NCI-H1048 (cell line): ENCODE measurements at regions not wholly inside any gene's neighbourhood (a gene's known extent, or its start where the extent isn't known, plus 50 kb on each side); places are given as distances from the start of the nearest gene placed in this dataset.

Experiments
- DNase-seq: peaks from one replicate; lab custom pipeline; 2025; lab: John Stamatoyannopoulos, UW

DNA sequence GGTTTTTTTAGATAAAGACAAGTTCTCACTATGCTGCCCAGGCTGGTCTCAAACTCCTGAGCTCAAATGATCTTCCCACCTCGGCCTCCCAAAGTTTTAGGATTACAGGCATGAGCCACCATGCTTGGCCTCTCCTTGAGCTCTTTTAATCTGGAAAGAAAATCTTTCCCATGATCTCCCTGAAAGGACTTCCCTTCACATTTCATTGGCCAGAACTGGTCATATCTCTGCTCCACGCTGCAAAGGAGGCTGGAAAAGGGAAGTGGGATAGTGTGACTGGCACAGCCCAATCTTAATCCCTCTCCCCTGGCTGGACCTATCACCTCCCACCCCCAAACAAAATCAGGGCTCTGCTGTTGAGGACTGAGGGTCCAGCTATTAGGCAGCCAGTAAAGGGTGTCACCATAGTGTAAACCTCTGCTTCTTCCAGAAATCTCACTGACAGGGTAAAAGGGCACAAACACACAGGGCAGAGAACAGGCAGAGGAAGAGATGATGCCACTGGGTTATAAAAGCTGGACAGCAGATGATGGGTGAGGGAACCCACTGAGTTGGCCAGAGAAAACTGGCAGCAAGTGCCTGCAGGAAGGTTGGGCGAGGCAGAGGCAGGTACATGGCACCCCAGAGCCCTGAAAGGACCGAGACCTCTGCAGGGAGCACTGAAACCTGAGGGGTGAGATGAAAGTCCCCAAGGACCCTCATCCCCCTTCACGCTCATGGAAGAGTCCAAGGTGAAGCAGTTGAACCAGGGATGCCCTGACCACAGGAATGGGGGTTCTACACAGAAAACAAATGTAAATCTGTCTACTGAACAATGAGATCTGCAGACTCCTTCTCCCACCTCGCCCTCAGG lies 83.1 kb upstream of the PTPN1 start:
- DNase-seq: no peak

DNA sequence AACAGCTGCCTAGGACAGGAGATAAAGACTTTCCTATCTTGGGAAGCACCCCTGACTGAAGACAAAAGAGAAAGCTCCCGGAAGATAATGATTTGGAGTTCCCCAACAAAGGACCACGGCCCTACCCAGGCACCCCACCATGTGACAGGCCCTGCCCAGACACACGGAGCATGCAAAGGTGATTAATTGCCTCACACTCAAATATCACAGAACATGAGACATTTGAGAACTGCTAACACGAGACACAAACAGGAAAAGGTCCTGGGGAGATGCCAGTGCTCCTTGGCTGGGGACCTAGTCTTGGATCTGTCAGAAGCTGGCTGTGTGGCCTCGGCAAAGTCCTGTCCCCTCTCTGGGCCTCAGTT lies 82.5 kb upstream of the PTPN1 start:
- no peak for DNase-seq

DNA sequence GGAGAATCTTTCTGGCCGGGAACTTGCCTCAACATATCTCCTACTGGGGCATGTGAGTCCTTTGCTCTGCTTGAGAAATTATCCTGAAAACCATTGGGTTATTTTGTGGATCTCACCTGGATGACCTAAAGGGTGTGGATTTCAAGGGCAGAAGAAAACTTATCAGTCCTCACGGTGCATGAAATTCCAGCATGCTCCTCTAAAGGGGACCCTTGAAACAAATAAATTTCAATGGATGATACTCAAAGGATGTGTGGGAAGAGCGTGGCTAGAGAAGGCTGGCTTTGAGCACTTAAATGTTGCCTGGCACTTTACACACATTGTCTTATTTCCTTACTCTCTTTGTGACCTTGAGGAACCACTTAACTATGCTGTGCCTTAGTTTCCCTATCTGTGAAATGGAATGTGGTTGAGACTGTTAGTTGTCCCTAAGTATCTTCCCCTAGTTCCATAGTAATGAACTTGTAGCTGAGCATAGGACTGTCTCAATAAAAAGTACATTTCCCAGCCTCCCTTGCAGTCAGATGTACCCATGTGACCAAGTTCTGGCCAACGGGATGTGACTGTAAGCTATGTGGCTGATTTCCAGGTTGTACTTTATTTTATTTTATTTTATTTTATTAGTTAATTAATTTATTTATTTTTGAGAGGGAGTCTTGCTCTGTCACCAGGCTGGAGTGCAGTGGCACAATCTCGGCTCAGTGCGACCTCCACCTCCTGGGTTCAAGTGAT lies 81.9 kb upstream of the PTPN1 start:
- no peak for DNase-seq

DNA sequence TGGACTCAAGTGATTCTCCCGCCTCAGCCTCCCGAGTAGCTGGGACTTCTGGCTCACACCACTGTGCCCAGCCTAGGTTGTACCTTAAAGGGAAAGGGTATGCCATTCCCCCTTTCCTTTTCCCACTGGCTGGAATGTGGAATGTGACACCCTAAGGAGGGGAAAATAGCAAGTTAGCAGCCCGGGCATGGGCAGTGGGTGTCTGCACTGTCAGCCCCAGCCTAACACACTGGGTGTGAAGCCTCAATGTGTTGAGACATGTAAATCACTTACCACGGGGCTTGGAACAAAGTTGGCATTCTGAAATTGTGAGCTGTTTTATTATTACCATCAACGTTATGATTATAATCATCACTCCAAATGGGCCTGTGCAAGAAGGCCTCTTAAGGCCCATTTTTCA lies 80.8 kb upstream of the PTPN1 start:
- DNase-seq: no peak

- no peak for DNase-seq
Measured at GRCh38 chr20:50431066-50431450, 79.1 kb upstream of the PTPN1 start.

DNA sequence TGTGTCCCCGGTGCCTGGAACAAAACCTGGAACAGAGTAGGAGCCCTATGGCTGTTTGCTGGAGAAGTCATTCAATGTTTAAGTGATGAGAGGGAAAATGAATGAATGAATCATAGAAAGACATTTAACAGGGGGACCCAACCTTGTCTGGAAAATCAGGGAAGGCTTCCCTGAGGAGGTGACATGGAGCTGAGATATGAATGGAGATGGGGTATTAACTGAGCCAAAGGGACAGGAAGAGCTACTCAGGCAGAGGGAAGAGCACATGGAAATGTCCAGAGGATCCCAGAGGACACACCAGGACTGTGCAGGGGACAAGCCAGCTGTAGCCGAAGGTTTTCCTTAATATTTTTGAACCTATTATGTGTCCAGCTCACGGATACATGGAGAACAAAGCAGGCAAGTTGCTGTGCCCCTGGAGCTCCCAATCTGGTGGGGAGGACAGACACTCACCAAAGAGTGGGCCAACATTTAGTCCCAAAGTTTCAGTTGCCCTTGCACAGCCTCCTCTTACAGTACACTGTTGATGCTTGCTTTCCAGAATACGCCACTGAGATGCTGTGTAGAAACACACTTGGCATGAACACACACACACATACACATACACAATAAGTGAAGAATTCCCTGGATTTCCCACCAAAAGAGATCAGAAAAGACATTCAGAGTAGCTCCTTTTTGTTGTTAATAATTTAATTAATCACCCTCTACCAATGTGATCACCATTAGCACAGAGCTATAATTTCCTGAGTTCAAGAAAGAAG lies 77.0 kb upstream of the PTPN1 start:
- no peak for DNase-seq

GRCh38 chr20:50434321-50434652 lies 75.9 kb upstream of the PTPN1 start:
- DNase-seq: no peak

- no peak for DNase-seq
Measured at GRCh38 chr20:50434653-50435396, 75.4 kb upstream of the PTPN1 start.

- DNase-seq: no peak
Measured at GRCh38 chr20:50435397-50436051, 74.7 kb upstream of the PTPN1 start.

- DNase-seq: no peak
Measured at GRCh38 chr20:50436052-50436656, 74.0 kb upstream of the PTPN1 start.

DNA sequence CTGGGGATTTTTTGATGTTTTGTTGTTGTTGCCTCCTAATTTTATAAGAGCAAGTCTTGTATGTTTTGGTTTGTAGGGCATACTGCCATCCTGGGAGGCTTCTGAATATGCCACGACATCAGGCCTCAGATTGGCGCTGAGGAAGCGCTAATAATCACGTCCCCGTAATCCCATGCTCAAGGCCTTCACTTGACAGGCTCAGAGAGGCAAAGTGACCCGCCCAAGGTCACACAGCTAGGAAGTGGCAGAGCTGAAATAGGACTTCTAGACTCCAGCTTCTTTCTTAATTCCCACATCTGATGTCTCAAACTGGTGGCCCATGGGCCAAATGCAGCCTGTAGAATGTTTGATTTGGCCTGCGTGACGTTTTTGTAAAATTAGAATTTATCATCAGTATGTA lies 73.5 kb upstream of the PTPN1 start:
- no peak for DNase-seq

- DNase-seq: no peak
Measured at GRCh38 chr20:50438986-50439407, 71.2 kb upstream of the PTPN1 start.

DNA sequence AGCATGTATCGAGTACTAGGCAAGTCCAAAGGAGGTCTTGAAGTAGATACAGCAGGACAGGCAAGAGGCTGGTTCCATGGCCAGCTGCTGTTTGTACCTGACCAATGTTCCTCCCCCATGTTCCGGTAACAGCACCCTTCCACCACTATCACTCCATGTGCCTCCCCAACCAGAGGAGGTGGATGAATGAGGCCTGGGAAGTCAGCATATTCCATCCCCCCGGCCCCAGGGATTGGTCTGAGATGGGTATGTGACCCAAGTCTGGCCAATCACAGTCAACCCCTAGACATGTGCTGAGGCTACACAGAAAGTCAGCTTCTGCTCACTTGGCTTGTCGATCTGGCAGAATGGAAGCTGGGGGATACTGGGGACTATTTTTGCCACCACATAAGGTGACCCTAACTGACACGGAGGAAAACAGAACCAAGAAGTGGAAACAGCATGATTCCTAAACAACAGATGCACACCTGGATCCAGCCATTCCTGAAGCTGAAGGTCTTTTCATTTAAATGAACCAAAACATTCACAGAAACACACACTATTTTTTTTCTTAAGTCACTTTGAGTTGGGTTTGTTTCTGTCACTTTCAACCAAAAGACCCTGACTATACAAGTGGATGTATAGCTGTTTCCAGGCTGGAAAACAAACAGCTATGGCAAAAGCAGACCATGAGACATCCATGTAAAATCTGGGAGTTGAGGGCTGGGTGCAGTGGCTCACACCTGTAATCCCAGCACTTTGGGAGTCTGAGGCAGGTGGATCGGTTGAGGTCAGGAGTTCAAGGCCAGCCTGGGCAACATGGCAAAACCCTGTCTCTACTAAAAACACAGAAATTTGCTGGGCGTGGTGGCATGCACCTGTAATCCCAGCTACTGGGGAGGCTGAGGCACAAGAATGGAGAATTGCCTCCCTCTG lies 70.4 kb upstream of the PTPN1 start:
- no peak for DNase-seq

- DNase-seq: no peak
Measured at GRCh38 chr20:50442512-50442911, 67.7 kb upstream of the PTPN1 start.

DNA sequence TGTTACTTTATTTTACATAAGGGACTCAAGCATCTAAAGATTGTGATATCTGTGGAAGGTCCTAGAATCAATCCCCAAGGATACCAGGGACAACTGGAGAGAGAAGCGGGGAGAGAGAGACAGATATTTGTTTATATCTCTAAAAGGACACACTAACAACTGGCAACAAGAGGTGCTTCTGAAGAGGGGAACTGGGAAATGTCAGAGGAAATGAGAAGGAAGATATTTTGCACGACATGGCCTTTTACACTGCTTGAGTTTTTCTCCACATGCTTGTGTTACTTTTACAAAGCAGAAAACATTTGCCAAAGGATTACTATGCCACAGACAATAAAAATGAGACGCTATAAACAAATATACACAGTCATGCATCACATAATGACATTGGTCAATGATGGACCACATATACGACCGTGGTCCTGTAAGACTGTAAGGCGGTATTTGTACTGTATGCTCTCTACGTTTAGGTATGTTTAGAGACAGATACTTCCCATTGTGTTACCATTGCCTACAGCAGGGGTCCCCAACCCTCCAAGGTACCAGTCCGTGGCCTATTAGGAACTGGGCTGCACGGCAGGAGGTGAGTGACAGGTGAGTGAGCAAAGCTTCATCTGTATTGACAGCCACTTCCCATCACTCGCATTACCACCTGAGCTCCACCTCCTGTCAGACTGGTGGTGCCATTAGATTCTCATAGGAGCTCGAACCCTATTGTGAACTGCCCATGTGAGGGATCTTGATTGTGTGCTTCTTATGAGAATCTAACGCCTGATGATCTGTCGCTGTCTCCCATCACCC lies 64.6 kb upstream of the PTPN1 start:
- DNase-seq: no peak

GRCh38 chr20:50446351-50447101 lies 63.7 kb upstream of the PTPN1 start:
- DNase-seq: no peak

GRCh38 chr20:50447102-50447804 lies 62.9 kb upstream of the PTPN1 start:
- DNase-seq: no peak

- DNase-seq: no peak
Measured at GRCh38 chr20:50447817-50448216, 62.4 kb upstream of the PTPN1 start.
